H1 (cell line): ENCODE measurements at regions not wholly inside any gene's neighbourhood (a gene's known extent, or its start where the extent isn't known, plus 50 kb on each side); places are given as distances from the start of the nearest gene placed in this dataset.

Experiments
- CTCF ChIA-PET: fragments of 300-600 bp; sonication (Branson Sonifier 250); formaldehyde crosslinking; loops from one replicate; lab custom pipeline; 2021; ENCODE audit not compliant: partially characterized antibody; lab: Charles Lee
- POLR2A ChIA-PET: fragments of 300-600 bp; sonication (Branson Sonifier 250); formaldehyde crosslinking; loops from one replicate; lab custom pipeline; 2021; ENCODE audit warnings: inconsistent platforms; ENCODE audit not compliant: partially characterized antibody; lab: Charles Lee
- DNase-seq, 2 experiments: peaks; one replicate each; pipeline versions ENCODE4 v3.0.0 to v3.0.0-alpha.2; 2010 to 2022; ENCODE audit warnings: low spot score in 2 of 2, low read depth in 1 of 2, mixed read lengths in 1 of 2
- FAIRE-seq: peaks from 2 replicates; lab custom pipeline; 2011; peaks lifted over from hg19 to GRCh38; lab: Jason Lieb, UNC
- H2AFZ ChIP-seq: 2 replicates; pipeline ENCODE4 v1.8.1; 2012; ENCODE audit warnings: low read length, inconsistent platforms
- H2AK5ac ChIP-seq: 2 replicates; pipeline ENCODE4 v1.6.1; 2013; ENCODE audit warnings: low read depth, low read length
- H2BK120ac ChIP-seq: replicated peaks from 2 replicates; pipeline ENCODE3; 2013; ENCODE audit warnings: low read depth, low read length, inconsistent platforms
- H2BK12ac ChIP-seq: 2 replicates; pipeline ENCODE4 v1.6.1; 2013; ENCODE audit warnings: low read depth, low read length
- H2BK15ac ChIP-seq: 2 replicates; pipeline ENCODE4 v1.6.1; 2013; ENCODE audit warnings: low read length
- H2BK20ac ChIP-seq: 2 replicates; pipeline ENCODE4 v1.6.1; 2013; ENCODE audit warnings: low read length
- H2BK5ac ChIP-seq: 2 replicates; pipeline ENCODE4 v1.6.1; 2013; ENCODE audit warnings: low read depth, low read length
- H3K14ac ChIP-seq: 2 replicates; pipeline ENCODE4 v1.6.1; 2013; ENCODE audit warnings: inconsistent platforms; ENCODE audit not compliant: insufficient read length
- H3K18ac ChIP-seq: 2 replicates; pipeline ENCODE4 v1.6.1; 2013; ENCODE audit warnings: low read length; ENCODE audit errors: extremely low read depth
- H3K23ac ChIP-seq: 2 replicates; pipeline ENCODE4 v1.6.1; 2013; ENCODE audit warnings: inconsistent platforms; ENCODE audit not compliant: insufficient read length
- H3K23me2 ChIP-seq: 2 replicates; pipeline ENCODE4 v1.6.1; 2013; ENCODE audit warnings: low read depth, low read length
- H3K27ac ChIP-seq: 2 replicates; pipeline ENCODE4 v1.6.1; 2011; ENCODE audit warnings: low read depth, low read length, inconsistent platforms
- H3K27me3 ChIP-seq, 4 experiments: replicated peaks in 1 of 4; 1 replicate in 1 of 4; 2 replicates in 3 of 4; pipeline versions ENCODE4 v1.6.1 to v1.8.1; 2011 to 2013; ENCODE audit warnings: low read length in 3 of 4, mild to moderate bottlenecking in 3 of 4, inconsistent platforms in 2 of 4, mixed read lengths in 2 of 4, moderate library complexity in 1 of 4; ENCODE audit not compliant: control insufficient read depth in 3 of 4, insufficient read depth in 3 of 4; ENCODE audit errors: extremely low read depth in 1 of 4
- H3K36me3 ChIP-seq, 4 experiments: 2 replicates each; pipeline versions ENCODE4 v1.6.1 to v1.8.1; 2011 to 2013; ENCODE audit warnings: mild to moderate bottlenecking in 4 of 4, low read length in 3 of 4, moderate library complexity in 2 of 4, control low read depth in 1 of 4, inconsistent platforms in 1 of 4; ENCODE audit not compliant: insufficient read depth in 4 of 4, control insufficient read depth in 2 of 4
- H3K4ac ChIP-seq: replicated peaks from 2 replicates; pipeline ENCODE3; 2013; ENCODE audit warnings: low read length, low read depth, mixed read lengths, inconsistent platforms; ENCODE audit not compliant: insufficient read length
- H3K4me1 ChIP-seq, 4 experiments: replicated peaks in 1 of 4; 1 replicate in 1 of 4; 2 replicates in 3 of 4; pipeline versions ENCODE4 v1.6.1 to v1.8.1; 2011 to 2013; ENCODE audit warnings: low read length in 3 of 4, inconsistent platforms in 2 of 4, mixed read lengths in 1 of 4; ENCODE audit not compliant: insufficient read depth in 4 of 4, control insufficient read depth in 3 of 4
- H3K4me2 ChIP-seq, 2 experiments: 2 replicates each; pipeline versions ENCODE4 v1.6.1 to v1.8.1; 2011 to 2013; ENCODE audit warnings: low read depth in 2 of 2, low read length in 2 of 2, control low read depth in 1 of 2, inconsistent platforms in 1 of 2, mild to moderate bottlenecking in 1 of 2; ENCODE audit not compliant: insufficient read depth in 1 of 2
- H3K4me3 ChIP-seq, 4 experiments: fragments of 200-600, 300-600 bp in 1 of 4; sonication (generic), shearing (Covaris generic), sonication (Bioruptor Twin) in 1 of 4; 2 replicates each; pipeline versions ENCODE4 v1.5.1 to v1.8.1; 2011 to 2016; ENCODE audit warnings: low read length in 4 of 4, low read depth in 3 of 4, control low read depth in 2 of 4, inconsistent platforms in 2 of 4, mild to moderate bottlenecking in 2 of 4, mixed read lengths in 1 of 4, moderate library complexity in 1 of 4; ENCODE audit not compliant: insufficient read depth in 2 of 4; ENCODE audit errors: extremely low read depth in 1 of 4
- H3K56ac ChIP-seq: replicated peaks from 2 replicates; pipeline ENCODE3; 2013; ENCODE audit warnings: low read depth, mild to moderate bottlenecking, mixed read lengths, low read length, inconsistent platforms; ENCODE audit not compliant: insufficient read length
- H3K79me1 ChIP-seq: 2 replicates; pipeline ENCODE4 v1.6.1; 2013; ENCODE audit warnings: low read depth, low read length, control low read depth
- H3K79me2 ChIP-seq, 2 experiments: 2 replicates each; pipeline versions ENCODE4 v1.6.1 to v1.8.1; 2012 to 2013; ENCODE audit warnings: low read length in 2 of 2, mild to moderate bottlenecking in 2 of 2, inconsistent platforms in 1 of 2; ENCODE audit not compliant: insufficient read depth in 2 of 2, control insufficient read depth in 1 of 2
- H3K9ac ChIP-seq, 4 experiments: replicated peaks in 1 of 4; 1 replicate in 1 of 4; 2 replicates in 3 of 4; pipeline versions ENCODE4 v1.6.1 to v1.8.1; 2011 to 2013; ENCODE audit warnings: low read depth in 3 of 4, low read length in 3 of 4, control low read depth in 2 of 4, mild to moderate bottlenecking in 2 of 4, moderate library complexity in 2 of 4, inconsistent platforms in 1 of 4; ENCODE audit errors: extremely low read depth in 1 of 4
- H3K9me3 ChIP-seq, 2 experiments: 2 replicates each; pipeline versions ENCODE4 v1.6.1 to v1.8.1; 2012 to 2013; ENCODE audit warnings: mild to moderate bottlenecking in 2 of 2, moderate library complexity in 2 of 2, control low read depth in 1 of 2, inconsistent platforms in 1 of 2, low read depth in 1 of 2, low read length in 1 of 2, mixed read lengths in 1 of 2; ENCODE audit not compliant: insufficient read depth in 2 of 2
- H4K20me1 ChIP-seq, 2 experiments: replicated peaks in 1 of 2; 2 replicates each; pipeline versions ENCODE3 to v1.8.1; 2011 to 2013; ENCODE audit warnings: inconsistent platforms in 2 of 2, low read length in 2 of 2, mild to moderate bottlenecking in 1 of 2; ENCODE audit not compliant: insufficient read depth in 2 of 2, control insufficient read depth in 1 of 2
- H4K5ac ChIP-seq: 2 replicates; pipeline ENCODE4 v1.6.1; 2013; ENCODE audit warnings: low read length, low read depth, mixed read lengths, inconsistent platforms; ENCODE audit not compliant: insufficient read length
- H4K8ac ChIP-seq: 2 replicates; pipeline ENCODE4 v1.8.0; 2013; ENCODE audit warnings: mild to moderate bottlenecking, moderate library complexity, low read length, inconsistent platforms; ENCODE audit not compliant: insufficient read depth; ENCODE audit errors: extremely low read depth
- H4K91ac ChIP-seq: replicated peaks from 2 replicates; pipeline ENCODE3; 2013; ENCODE audit warnings: low read length, mixed read lengths, inconsistent platforms; ENCODE audit not compliant: insufficient read length
- ASH2L ChIP-seq: fragments of 200-600, 300-600 bp; sonication (generic); IDR thresholded peaks from one replicate; pipeline ENCODE4 v1.7.1; 2017; ENCODE audit warnings: low read length
- ATF3 ChIP-seq: IDR thresholded peaks from 2 replicates; pipeline ENCODE4 v1.6.1; 2011; ENCODE audit warnings: low read depth, mild to moderate bottlenecking, low read length; ENCODE audit not compliant: insufficient read depth
- BACH1 ChIP-seq: IDR thresholded peaks from 2 replicates; pipeline ENCODE4 v1.6.1; 2012; ENCODE audit warnings: low read length, improper control_type of control experiment
- CTBP2 ChIP-seq: IDR thresholded peaks from 2 replicates; pipeline ENCODE4 v1.7.0; 2011; ENCODE audit warnings: borderline replicate concordance, mild to moderate bottlenecking, moderate library complexity, mixed read lengths, low read length; ENCODE audit not compliant: insufficient read depth, insufficient read length
- EP300 ChIP-seq, 2 experiments: IDR thresholded peaks; 1 replicate in 1 of 2; 2 replicates in 1 of 2; pipeline ENCODE4 v1.6.1; 2011 to 2012; ENCODE audit warnings: low read depth in 2 of 2, low read length in 2 of 2, mild to moderate bottlenecking in 2 of 2, borderline replicate concordance in 1 of 2, inconsistent platforms in 1 of 2, moderate library complexity in 1 of 2
- KDM1A ChIP-seq: fragments of 200-600, 300-600 bp; sonication (generic); IDR thresholded peaks from 2 replicates; pipeline ENCODE4 v1.7.1; 2016; ENCODE audit warnings: mild to moderate bottlenecking, low read length, borderline replicate concordance
- KDM4A ChIP-seq: IDR thresholded peaks from one replicate; pipeline ENCODE4 v1.7.1; 2012; ENCODE audit warnings: low read depth, mild to moderate bottlenecking, moderate library complexity, low read length, inconsistent platforms; ENCODE audit not compliant: severe bottlenecking
- NANOG ChIP-seq: IDR thresholded peaks from 2 replicates; pipeline ENCODE4 v1.6.1; 2011; ENCODE audit warnings: low read length, low read depth, mild to moderate bottlenecking, inconsistent platforms; ENCODE audit not compliant: insufficient read depth, poor library complexity, severe bottlenecking
- POLR2A ChIP-seq, 2 experiments: IDR thresholded peaks; 1 replicate in 1 of 2; 2 replicates in 1 of 2; pipeline ENCODE4 v1.6.1; 2011; ENCODE audit warnings: low read depth in 2 of 2, low read length in 2 of 2, mild to moderate bottlenecking in 2 of 2; ENCODE audit errors: control extremely low read depth in 1 of 2
- SIN3A ChIP-seq, 2 experiments: IDR thresholded peaks in 1 of 2; conservative IDR thresholded peaks in 1 of 2; 2 replicates each; pipeline ENCODE4 v1.6.1; 2011 to 2012; ENCODE audit warnings: low read length in 2 of 2, improper control_type of control experiment in 1 of 2, low read depth in 1 of 2, mild to moderate bottlenecking in 1 of 2
- SIRT6 ChIP-seq: IDR thresholded peaks from one replicate; pipeline ENCODE4 v1.7.1; 2012; ENCODE audit warnings: low read length, inconsistent platforms
- TAF1 ChIP-seq: IDR thresholded peaks from 2 replicates; pipeline ENCODE4 v1.6.1; 2011; ENCODE audit warnings: mild to moderate bottlenecking, low read depth, low read length
- TAF7 ChIP-seq: optimal IDR thresholded peaks from 2 replicates; pipeline ENCODE3; 2011; ENCODE audit warnings: low read depth, mild to moderate bottlenecking, inconsistent platforms, low read length, moderate library complexity, borderline replicate concordance
- TBP ChIP-seq: IDR thresholded peaks from 2 replicates; pipeline ENCODE4 v1.6.1; 2011; ENCODE audit warnings: low read depth, low read length, improper control_type of control experiment
- WGBS, 2 experiments: shearing (Covaris generic) in 1 of 2; methylation state at CpG; one replicate each; pipeline versions ENCODE4 v1.1.6 to v1.1.7; 2013 to 2015; ENCODE audit warnings: low lambda C conversion rate in 2 of 2, mixed read lengths in 2 of 2, inconsistent platforms in 1 of 2, low coverage in 1 of 2, missing lambda C conversion rate in 1 of 2; ENCODE audit not compliant: insufficient replicate concordance in 2 of 2, insufficient coverage in 1 of 2, insufficient read length in 1 of 2; ENCODE audit errors: extremely low coverage in 1 of 2, missing lambda C conversion rate in 1 of 2; 5-methylcytosine and 5-hydroxymethylcytosine counted together

DNA sequence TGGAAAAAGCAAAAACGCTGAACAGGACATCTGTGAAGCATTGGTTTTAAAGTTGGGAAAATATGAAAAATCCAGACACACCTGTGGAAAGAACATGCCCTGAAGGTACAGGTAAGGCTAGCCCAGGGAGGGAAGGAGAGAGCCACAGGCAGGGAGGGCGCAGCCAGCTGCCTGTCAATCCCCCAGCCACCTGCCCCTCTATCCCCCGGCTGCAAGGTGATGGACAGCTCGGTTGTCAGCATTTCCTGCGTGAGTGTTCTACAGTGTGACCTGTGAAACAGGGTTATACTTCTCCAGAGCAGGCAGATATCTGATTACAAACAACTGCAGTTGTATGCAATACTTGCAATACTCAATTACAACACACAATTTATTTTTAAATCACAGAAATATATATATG, 358.1 kb downstream of the SMOC2 start:
- Histone ChIP-seq H3K27me3 (peaks cover 0 to 4% (median 0%) of the 10 kb centered on the region in 4 experiments; a peak in 2 of 7 replicates), H3K79me2 (no peaks in the 10 kb centered on the region), H3K56ac (no peak overlapping the region), H3K23ac (no peak overlapping the region), H3K4me2 (no peak overlapping the region), H3K4me1 (peaks cover 0 to 2% (median 0%) of the 10 kb centered on the region in 4 experiments; a peak in 1 of 7 replicates), H3K9me3 (peaks cover 0 to 7% of the 10 kb centered on the region in 2 experiments; a peak in 2 of 4 replicates), H2BK5ac (no peak overlapping the region), H3K4ac (no peak overlapping the region), H2BK20ac (no peak overlapping the region), H4K8ac (no peak overlapping the region), H3K18ac (no peak overlapping the region), H2AK5ac (no peak overlapping the region), H3K4me3 (no peak overlapping the region), H2BK12ac (no peak overlapping the region), H3K23me2 (no peaks in the 10 kb centered on the region; the same call in 1 of the 2 replicates), H2BK15ac (no peak overlapping the region), H3K36me3 (no peaks in the 10 kb centered on the region), H4K5ac (no peak overlapping the region), H3K9ac (no peak overlapping the region), H2AFZ (no peak overlapping the region), H3K14ac (no peak overlapping the region), H4K91ac (no peak overlapping the region), H3K79me1 (no peaks in the 10 kb centered on the region), H2BK120ac (no peak overlapping the region), H4K20me1 (no peaks in the 10 kb centered on the region), H3K27ac (no peak overlapping the region)
- CTCF ChIA-PET = interaction anchor here (1.7 kb wide), 1 partner anchor 85 kb away, joined by 5 read pairs; no protein-coding TSS in a partner anchor
- POLR2A ChIA-PET = no interaction called here
- FAIRE-seq (no peak), DNase-seq (no peak)
- 83% methylated on average over 5 of the region's 5 CpGs; no CpG with 5 or more reads in 1 of the 2 experiments for WGBS, 2 experiments
- no peak for TF ChIP-seq ASH2L
- TF ChIP-seq SIRT6 = no peak
- no peak for TF ChIP-seq KDM4A
- TF ChIP-seq CTBP2 = no peak
- TF ChIP-seq KDM1A = no peak
- TF ChIP-seq POLR2A (IDR thresholded peaks at IDR 0.05; ENCODE audit: control extremely low read depth in 1 of 2, low read depth in 2 of 2, low read length in 2 of 2) = no peak
- TF ChIP-seq BACH1 = no peak
- TF ChIP-seq TAF7 = no peak
- TF ChIP-seq EP300 (IDR thresholded peaks at IDR 0.05; ENCODE audit: borderline replicate concordance in 1 of 2, low read depth in 2 of 2, low read length in 2 of 2) = no peak
- TF ChIP-seq ATF3 = no peak
- TF ChIP-seq TAF1 = no peak
- TF ChIP-seq SIN3A (conservative IDR thresholded peaks at IDR 0.05 in 1 of 2, IDR thresholded peaks at IDR 0.05 in 1 of 2; ENCODE audit: low read depth in 1 of 2, low read length in 2 of 2) = no peak
- TF ChIP-seq NANOG = no peak
- TF ChIP-seq TBP = no peak
